WI38 (cell line): ENCODE measurements at regions not wholly inside any gene's neighbourhood (a gene's known extent, or its start where the extent isn't known, plus 50 kb on each side); places are given as distances from the start of the nearest gene placed in this dataset.

ENCODE experiments used
- H3K4me3 ChIP-seq: 2 replicates; pipeline ENCODE4 v1.5.1; 2011; ENCODE audit warnings: low read depth, mild to moderate bottlenecking, control low read depth, low read length
- CTCF ChIP-seq: IDR thresholded peaks from 2 replicates; pipeline ENCODE4 v1.5.1; 2012; ENCODE audit warnings: low read depth, mild to moderate bottlenecking, control low read depth, low read length

- TF ChIP-seq CTCF = no peak
- H3K4me3 ChIP-seq = no peak overlapping the region
Observed at GRCh38 chr19:30864391-30865215, 484.6 kb downstream of the TSHZ3 start.

- TF ChIP-seq CTCF = no peak
- no peak overlapping the region for H3K4me3 ChIP-seq
Observed at GRCh38 chr19:30862876-30863275, 486.4 kb downstream of the TSHZ3 start.

GRCh38 chr19:30861919-30862318, 487.3 kb downstream of the TSHZ3 start:
- TF ChIP-seq CTCF = no peak
- no peak overlapping the region for H3K4me3 ChIP-seq

- no peak overlapping the region for H3K4me3 ChIP-seq
- TF ChIP-seq CTCF = no peak
Observed at GRCh38 chr19:30857966-30858490, 485.8 kb downstream of the ZNF536 start.

GRCh38 chr19:30857388-30857787, 485.2 kb downstream of the ZNF536 start:
- no peak for TF ChIP-seq CTCF
- no peak overlapping the region for H3K4me3 ChIP-seq

GRCh38 chr19:30856786-30857185, 484.6 kb downstream of the ZNF536 start:
- TF ChIP-seq CTCF = no peak
- H3K4me3 ChIP-seq = no peak overlapping the region

GRCh38 chr19:30856376-30856775, 484.2 kb downstream of the ZNF536 start:
- H3K4me3 ChIP-seq = no peak overlapping the region
- TF ChIP-seq CTCF = no peak
